ENCODE measurements at regions not wholly inside any gene's neighbourhood (a gene's known extent, or its start where the extent isn't known, plus 50 kb on each side); places are given as distances from the start of the nearest gene placed in this dataset.

- no peak for TF ChIP-seq ZNF462 (CRISPR knock-in tag; IDR thresholded peaks at IDR 0.05)
These were observed 243.4 kb upstream of the TBC1D5 start (continued) for GRCh38 chr3:17985658-17986347.

- H3K27me3 Mint-ChIP-seq (ENCODE audit: insufficient read depth, low read depth, poor library complexity) = no peaks in the 10 kb centered on the region
- H3K4me3 Mint-ChIP-seq = no peak overlapping the region
These were observed 240.7 kb upstream of the TBC1D5 start for GRCh38 chr3:17983106-17983505.

GRCh38 chr3:17982211-17982880 is 239.9 kb upstream of the TBC1D5 start:
- Histone ChIP-seq H2AFZ (no peak overlapping the region), H3K4me2 (no peak overlapping the region), H3K36me3 (ENCODE audit: insufficient read depth) (no peaks in the 10 kb centered on the region), H3K4me3 (no peak overlapping the region), H3K27me3 (ENCODE audit: insufficient read depth) (no peaks in the 10 kb centered on the region), H4K20me1 (replicated peaks; ENCODE audit: insufficient read depth) (no peaks in the 10 kb centered on the region), H3K4me1 (ENCODE audit: insufficient read depth) (no peaks in the 10 kb centered on the region), H3F3A (replicated peaks; ENCODE audit: low read depth) (no peaks in the 10 kb centered on the region), H3K9me2 (ENCODE audit: insufficient read depth) (no peaks in the 10 kb centered on the region), H3K79me2 (replicated peaks; ENCODE audit: insufficient read depth) (no peaks in the 10 kb centered on the region), H3K27ac (ENCODE audit: low read depth) (no peak overlapping the region)
- ATAC-seq (no peak), DNase-seq (ENCODE audit: low spot score) (no peak)
- TF ChIP-seq REST (IDR thresholded peaks at IDR 0.05; ENCODE audit: unreplicated experiment) = no peak
- TF ChIP-seq POLR2AphosphoS5 (IDR thresholded peaks at IDR 0.05; ENCODE audit: low read depth) = no peak
- TF ChIP-seq CREB1 (CRISPR knock-in tag; IDR thresholded peaks at IDR 0.05; ENCODE audit: low read depth) = no peak
- TF ChIP-seq ZNF114 (CRISPR knock-in tag; IDR thresholded peaks at IDR 0.05) = no peak
- peak overlapping the region; percentile 35; the same call in 1 of the 2 replicates for H3K27ac Mint-ChIP-seq
- H3K4me3 Mint-ChIP-seq = no peak overlapping the region
- H3K36me3 Mint-ChIP-seq (ENCODE audit: low read depth) = no peaks in the 10 kb centered on the region
- H3K27me3 Mint-ChIP-seq (ENCODE audit: insufficient read depth, low read depth, poor library complexity) = no peaks in the 10 kb centered on the region
- H3K9me3 Mint-ChIP-seq = no peaks in the 10 kb centered on the region
- no peaks in the 10 kb centered on the region for H3K4me1 Mint-ChIP-seq

More at GRCh38 chr3:17983106-17983505, 240.7 kb upstream of the TBC1D5 start:
- Histone ChIP-seq H3K4me1 (ENCODE audit: insufficient read depth) (no peaks in the 10 kb centered on the region), H3F3A (replicated peaks; ENCODE audit: low read depth) (no peaks in the 10 kb centered on the region), H4K20me1 (replicated peaks; ENCODE audit: insufficient read depth) (no peaks in the 10 kb centered on the region), H3K79me2 (replicated peaks; ENCODE audit: insufficient read depth) (no peaks in the 10 kb centered on the region), H3K27me3 (ENCODE audit: insufficient read depth) (no peaks in the 10 kb centered on the region), H3K4me2 (no peak overlapping the region), H3K4me3 (no peak overlapping the region), H3K9me2 (ENCODE audit: insufficient read depth) (no peaks in the 10 kb centered on the region), H3K36me3 (ENCODE audit: insufficient read depth) (no peaks in the 10 kb centered on the region), H3K27ac (ENCODE audit: low read depth) (no peak overlapping the region), H2AFZ (no peak overlapping the region)
- no peaks in the 10 kb centered on the region for H3K36me3 Mint-ChIP-seq (ENCODE audit: low read depth)
- no peak for TF ChIP-seq JUNB (IDR thresholded peaks at IDR 0.05; ENCODE audit: unreplicated experiment)
- H3K9me3 Mint-ChIP-seq = no peaks in the 10 kb centered on the region
- ATAC-seq (no peak), DNase-seq (ENCODE audit: low spot score) (no peak)
- no peak overlapping the region for H3K27ac Mint-ChIP-seq
- no peaks in the 10 kb centered on the region for H3K4me1 Mint-ChIP-seq
